Fibroblast of pulmonary artery (primary cell): ENCODE measurements at regions not wholly inside any gene's neighbourhood (a gene's known extent, or its start where the extent isn't known, plus 50 kb on each side); places are given as distances from the start of the nearest gene placed in this dataset.

ENCODE experiments used
- DNase-seq: peaks from one replicate; pipeline ENCODE4 v3.0.0-alpha.2; 2010; ENCODE audit warnings: low read depth
- H3K4me3 ChIP-seq: replicated peaks from 2 replicates; pipeline ENCODE4 v1.5.1; 2011; ENCODE audit warnings: low read depth, mild to moderate bottlenecking, control low read depth, low read length, moderate library complexity
- TF ChIP-seq, protein P1 (sequence below): IDR thresholded peaks from 2 replicates; pipeline ENCODE4 v1.5.1; 2011; ENCODE audit warnings: mild to moderate bottlenecking, control low read depth, low read length, inconsistent platforms; ENCODE audit errors: missing control alignments

- TF ChIP-seq, protein P1, sequence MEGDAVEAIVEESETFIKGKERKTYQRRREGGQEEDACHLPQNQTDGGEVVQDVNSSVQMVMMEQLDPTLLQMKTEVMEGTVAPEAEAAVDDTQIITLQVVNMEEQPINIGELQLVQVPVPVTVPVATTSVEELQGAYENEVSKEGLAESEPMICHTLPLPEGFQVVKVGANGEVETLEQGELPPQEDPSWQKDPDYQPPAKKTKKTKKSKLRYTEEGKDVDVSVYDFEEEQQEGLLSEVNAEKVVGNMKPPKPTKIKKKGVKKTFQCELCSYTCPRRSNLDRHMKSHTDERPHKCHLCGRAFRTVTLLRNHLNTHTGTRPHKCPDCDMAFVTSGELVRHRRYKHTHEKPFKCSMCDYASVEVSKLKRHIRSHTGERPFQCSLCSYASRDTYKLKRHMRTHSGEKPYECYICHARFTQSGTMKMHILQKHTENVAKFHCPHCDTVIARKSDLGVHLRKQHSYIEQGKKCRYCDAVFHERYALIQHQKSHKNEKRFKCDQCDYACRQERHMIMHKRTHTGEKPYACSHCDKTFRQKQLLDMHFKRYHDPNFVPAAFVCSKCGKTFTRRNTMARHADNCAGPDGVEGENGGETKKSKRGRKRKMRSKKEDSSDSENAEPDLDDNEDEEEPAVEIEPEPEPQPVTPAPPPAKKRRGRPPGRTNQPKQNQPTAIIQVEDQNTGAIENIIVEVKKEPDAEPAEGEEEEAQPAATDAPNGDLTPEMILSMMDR = no peak
- no peak overlapping the region for H3K4me3 ChIP-seq
- DNase-seq = no peak
These were observed 553.7 kb downstream of the MCTP2 start for GRCh38 chr15:94785091-94785490.

- TF ChIP-seq, protein P1 = no peak
- H3K4me3 ChIP-seq = no peak overlapping the region
- DNase-seq = no peak
These were observed 559.6 kb downstream of the MCTP2 start for GRCh38 chr15:94791008-94791407.

DNA sequence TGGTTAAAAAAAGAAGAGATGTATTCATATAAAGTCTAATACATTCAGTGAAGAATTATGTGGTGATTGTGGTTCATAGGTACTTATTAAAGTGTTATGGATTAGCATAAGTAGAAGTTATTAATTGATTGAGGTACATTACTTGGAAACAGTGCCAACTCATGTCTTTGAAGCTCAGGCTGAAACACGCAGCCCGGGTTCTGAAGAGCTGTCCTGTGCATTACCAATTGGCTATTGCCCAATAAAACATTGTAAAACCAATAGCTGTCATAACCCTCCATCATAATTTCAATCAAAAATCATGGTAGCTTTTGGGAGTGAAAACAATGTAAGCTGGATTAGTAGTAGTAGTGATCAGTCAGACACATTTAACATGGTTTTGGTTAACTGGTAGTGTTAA, 560.1 kb downstream of the MCTP2 start:
- H3K4me3 ChIP-seq = no peak overlapping the region
- DNase-seq = no peak
- TF ChIP-seq, protein P1 = no peak

- no peak for DNase-seq
- TF ChIP-seq, protein P1 = no peak
- no peak overlapping the region for H3K4me3 ChIP-seq
These were observed 560.8 kb downstream of the MCTP2 start for GRCh38 chr15:94792196-94792595.

GRCh38 chr15:94793207-94793606, 561.8 kb downstream of the MCTP2 start:
- no peak for DNase-seq
- TF ChIP-seq, protein P1 = no peak
- H3K4me3 ChIP-seq = no peak overlapping the region

DNA sequence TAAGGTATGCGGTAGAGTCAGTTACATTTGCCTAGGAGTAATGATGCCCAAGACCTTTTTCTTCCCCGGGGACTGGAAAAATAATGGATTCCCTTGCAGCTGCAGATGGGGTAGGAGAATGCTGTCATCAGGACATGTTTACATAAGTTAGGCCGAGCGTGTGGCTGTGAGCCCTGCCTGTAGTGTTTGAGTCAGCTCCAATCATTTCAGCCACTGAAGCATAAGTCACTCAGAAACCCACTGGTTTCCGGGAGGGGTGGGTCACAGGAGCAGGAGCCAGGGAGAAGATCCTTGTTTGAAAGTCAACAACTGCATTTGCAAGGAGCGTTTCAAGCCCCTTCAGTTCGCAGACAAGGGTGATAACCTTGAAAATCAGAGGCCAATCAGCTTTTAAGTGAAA, 562.3 kb downstream of the MCTP2 start:
- no peak overlapping the region for H3K4me3 ChIP-seq
- TF ChIP-seq, protein P1 = no peak
- DNase-seq = no peak

DNA sequence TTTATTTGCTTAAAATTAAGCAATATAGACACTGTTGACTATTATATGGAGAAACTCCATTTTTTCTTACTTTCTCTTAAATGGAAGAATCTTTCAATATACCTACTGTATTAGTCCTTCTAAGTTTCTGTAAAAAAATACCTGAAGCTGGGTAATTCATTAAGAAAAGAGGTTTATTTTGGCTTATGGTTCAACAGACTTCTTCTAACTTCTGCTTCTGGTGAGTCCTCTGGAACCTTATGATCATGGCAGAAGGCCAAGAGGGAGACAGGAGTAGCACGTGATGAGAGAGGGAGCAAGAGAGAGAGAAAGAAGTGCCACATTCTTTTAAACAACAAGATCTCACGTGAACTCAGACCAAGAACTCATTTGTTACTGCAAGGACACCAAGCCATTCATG, 573.3 kb downstream of the MCTP2 start:
- H3K4me3 ChIP-seq = no peak overlapping the region
- TF ChIP-seq, protein P1 = no peak
- no peak for DNase-seq
